ENCODE measurements at regions not wholly inside any gene's neighbourhood (a gene's known extent, or its start where the extent isn't known, plus 50 kb on each side); places are given as distances from the start of the nearest gene placed in this dataset.

GRCh38 chr9:130775336-130775991 lies 59.6 kb upstream of the ABL1 start:
- TF ChIP-seq CTCF (IDR thresholded peaks at IDR 0.05) (no peak), EZH2 (IDR thresholded peaks at IDR 0.05) (no peak)

All from neural progenitor cell (in vitro differentiated cells).